Endothelial cell of umbilical vein (primary cell): ENCODE measurements at regions not wholly inside any gene's neighbourhood (a gene's known extent, or its start where the extent isn't known, plus 50 kb on each side); places are given as distances from the start of the nearest gene placed in this dataset.

Experiments used
- BruUV-seq: library from RNA; stranded (reverse); fragments of 400-500 nt; replicated peaks from 2 replicates; lab custom pipeline; 2021; lab: Mats Ljungman, UMichigan
- CTCF ChIA-PET: fragments of 300-600, 350-600 bp; sonication (Branson Sonifier 250); formaldehyde crosslinking; loops from one replicate; lab custom pipeline; 2021; ENCODE audit warnings: antibody characterized with exemption, inconsistent platforms; lab: Charles Lee
- POLR2A ChIA-PET: fragments of 300-600, 350-600 bp; sonication (Branson Sonifier 250); formaldehyde crosslinking; loops from one replicate; lab custom pipeline; 2021; ENCODE audit warnings: antibody characterized with exemption, inconsistent platforms; lab: Charles Lee
- DNase-seq: peaks from one replicate; pipeline ENCODE4 v3.0.0-alpha.2; 2011; ENCODE audit warnings: low read depth, low spot score
- FAIRE-seq: peaks from 2 replicates; lab custom pipeline; 2011; peaks lifted over from hg19 to GRCh38; lab: Jason Lieb, UNC
- H2AFZ ChIP-seq: 2 replicates; pipeline ENCODE4 v1.6.0; 2012; ENCODE audit warnings: low read depth, low read length, control low read depth, inconsistent platforms
- H3K27ac ChIP-seq: 2 replicates; pipeline ENCODE4 v1.5.1; 2011; ENCODE audit warnings: low read depth, mild to moderate bottlenecking, control low read depth, low read length, moderate library complexity; ENCODE audit not compliant: insufficient read depth
- H3K27me3 ChIP-seq, 2 experiments: 2 replicates each; pipeline versions ENCODE4 v1.6.0 to v1.6.1; 2011; ENCODE audit warnings: low read length in 2 of 2, mixed read lengths in 1 of 2; ENCODE audit not compliant: control insufficient read depth in 2 of 2, insufficient read depth in 2 of 2
- H3K36me3 ChIP-seq, 2 experiments: 2 replicates in 1 of 2; 3 replicates in 1 of 2; pipeline ENCODE4 v1.5.1; 2011; ENCODE audit warnings: low read length in 2 of 2, mild to moderate bottlenecking in 1 of 2, moderate library complexity in 1 of 2; ENCODE audit not compliant: control insufficient read depth in 2 of 2, insufficient read depth in 2 of 2; ENCODE audit errors: extremely low read depth in 1 of 2
- H3K4me1 ChIP-seq: 3 replicates; pipeline ENCODE4 v1.5.1; 2011; ENCODE audit warnings: mild to moderate bottlenecking, low read length; ENCODE audit not compliant: control insufficient read depth, insufficient read depth; ENCODE audit errors: extremely low read depth
- H3K4me2 ChIP-seq: 2 replicates; pipeline ENCODE4 v1.6.1; 2011; ENCODE audit warnings: low read length, control low read depth, mixed read lengths; ENCODE audit not compliant: insufficient read depth
- H3K4me3 ChIP-seq, 3 experiments: fragments of 200-600 bp in 1 of 3; sonication (generic), shearing (Covaris generic) in 1 of 3; replicated peaks in 1 of 3; 2 replicates each; pipeline ENCODE4 v1.5.1; 2011 to 2016; ENCODE audit warnings: control low read depth in 3 of 3, low read length in 3 of 3, mild to moderate bottlenecking in 2 of 3, inconsistent platforms in 1 of 3, low read depth in 1 of 3, moderate library complexity in 1 of 3; ENCODE audit not compliant: insufficient read depth in 1 of 3
- H3K79me2 ChIP-seq: 2 replicates; pipeline ENCODE4 v1.6.0; 2012; ENCODE audit warnings: low read length, inconsistent platforms; ENCODE audit not compliant: control insufficient read depth, insufficient read depth
- H3K9ac ChIP-seq: replicated peaks from 2 replicates; pipeline ENCODE3; 2011; ENCODE audit warnings: low read length, control low read depth; ENCODE audit not compliant: insufficient read depth; ENCODE audit errors: extremely low read depth
- H3K9me1 ChIP-seq: replicated peaks from 3 replicates; pipeline ENCODE4 v1.6.0; 2011; ENCODE audit warnings: mild to moderate bottlenecking, low read length; ENCODE audit not compliant: control insufficient read depth, insufficient read depth; ENCODE audit errors: extremely low read depth
- H3K9me3 ChIP-seq: replicated peaks from 2 replicates; pipeline ENCODE4 v1.5.1; 2012; ENCODE audit warnings: low read length, inconsistent platforms; ENCODE audit not compliant: control insufficient read depth, insufficient read depth
- H4K20me1 ChIP-seq: replicated peaks from 2 replicates; pipeline ENCODE3; 2011; ENCODE audit warnings: mild to moderate bottlenecking, low read length; ENCODE audit not compliant: control insufficient read depth, insufficient read depth; ENCODE audit errors: extremely low read depth
- CTCF ChIP-seq, 2 donors: IDR thresholded peaks; 1 replicate in 1 of 2; 2 replicates in 1 of 2; pipeline ENCODE4 v1.5.1; 2011; ENCODE audit warnings: low read length in 2 of 2, mild to moderate bottlenecking in 2 of 2, moderate library complexity in 2 of 2, control low read depth in 1 of 2, inconsistent platforms in 1 of 2, low read depth in 1 of 2; ENCODE audit not compliant: insufficient read depth in 1 of 2; ENCODE audit errors: extremely low read depth in 1 of 2
- EZH2 ChIP-seq: IDR thresholded peaks from 2 replicates; pipeline ENCODE4 v1.6.1; 2012; ENCODE audit warnings: borderline replicate concordance, low read depth, mild to moderate bottlenecking, moderate library complexity, low read length, inconsistent platforms; ENCODE audit not compliant: severe bottlenecking
- FOS ChIP-seq: IDR thresholded peaks from 2 replicates; pipeline ENCODE4 v1.6.1; 2011; ENCODE audit warnings: mild to moderate bottlenecking, low read length, moderate library complexity, borderline replicate concordance; ENCODE audit not compliant: insufficient read depth
- GATA2 ChIP-seq: IDR thresholded peaks from 2 replicates; pipeline ENCODE4 v1.7.0; 2011; ENCODE audit warnings: low read depth, mild to moderate bottlenecking, moderate library complexity, mixed read lengths, low read length; ENCODE audit not compliant: insufficient read length, insufficient read depth
- JUN ChIP-seq: IDR thresholded peaks from 2 replicates; pipeline ENCODE4 v1.6.1; 2011; ENCODE audit warnings: borderline replicate concordance, low read depth; ENCODE audit not compliant: insufficient read length, insufficient read depth
- MAX ChIP-seq: IDR thresholded peaks from 2 replicates; pipeline ENCODE4 v1.6.1; 2011; ENCODE audit not compliant: insufficient read depth, insufficient read length
- MYC ChIP-seq: IDR thresholded peaks from one replicate; pipeline ENCODE4 v1.6.1; 2011; ENCODE audit warnings: mild to moderate bottlenecking, low read depth, low read length
- POLR2A ChIP-seq: IDR thresholded peaks from 2 replicates; pipeline ENCODE4 v1.6.1; 2012; ENCODE audit warnings: low read depth, mild to moderate bottlenecking, control low read depth, low read length
- POLR2AphosphoS5 ChIP-seq: IDR thresholded peaks from 2 replicates; pipeline ENCODE4 v1.6.1; 2012; ENCODE audit warnings: low read depth, mild to moderate bottlenecking, control low read depth, low read length, moderate library complexity; ENCODE audit not compliant: insufficient read depth
- dilution Hi-C: fragments of 300-500 bp; cut with MboI; formaldehyde crosslinking; loops from one replicate; pipeline ENCODE4 v1.15.0; 2019; ENCODE audit warnings: low sequenced_read_pairs; ENCODE audit not compliant: extremely low pct_ligation_motif_present
- intact Hi-C: fragments of 100-400 bp; cut with micrococcal nuclease; formaldehyde crosslinking; loops from one replicate; pipeline ENCODE4 v1.10.0; 2022

- no peak overlapping the region for H3K4me2 ChIP-seq
- H2AFZ ChIP-seq: no peak overlapping the region
- no peak overlapping the region for H3K9ac ChIP-seq
- DNase-seq (no peak), FAIRE-seq (no peak)
- BruUV-seq: no TSS peak
- H3K27ac ChIP-seq: no peak overlapping the region
- CTCF ChIA-PET: no interaction called here
- H3K4me1 ChIP-seq: no peaks in the 10 kb centered on the region
- H3K27me3 ChIP-seq: no peaks in the 10 kb centered on the region
- no peaks in the 10 kb centered on the region for H4K20me1 ChIP-seq
- H3K9me3 ChIP-seq: no peaks in the 10 kb centered on the region
- H3K4me3 ChIP-seq: no peak overlapping the region
- POLR2A ChIA-PET: no interaction called here
- no peaks in the 10 kb centered on the region for H3K36me3 ChIP-seq
- H3K9me1 ChIP-seq: no peaks in the 10 kb centered on the region
- no peak for TF ChIP-seq CTCF (IDR thresholded peaks at IDR 0.05; ENCODE audit: extremely low read depth in 1 of 2, insufficient read depth in 1 of 2, low read depth in 1 of 2, low read length in 2 of 2)
- no peak for TF ChIP-seq MAX
- no peak for TF ChIP-seq POLR2AphosphoS5
- no peak for TF ChIP-seq JUN
- no peak for TF ChIP-seq POLR2A
- TF ChIP-seq EZH2: no peak
- no peak for TF ChIP-seq GATA2
- TF ChIP-seq FOS: no peak
- no peak for TF ChIP-seq MYC
- dilution Hi-C loops: no loop called here
- intact Hi-C loops: no loop called here
- no peaks in the 10 kb centered on the region for H3K79me2 ChIP-seq
Observed at GRCh38 chr4:116734178-116734577, 351.2 kb downstream of the TRAM1L1 start.
